ENCODE measurements at regions not wholly inside any gene's neighbourhood (a gene's known extent, or its start where the extent isn't known, plus 50 kb on each side); places are given as distances from the start of the nearest gene placed in this dataset.
"Not testable (repeated sequence)": the region's sequence is repeated elsewhere in the genome, so short reads cannot be mapped to it uniquely, and the experiment has no call there.

DNA sequence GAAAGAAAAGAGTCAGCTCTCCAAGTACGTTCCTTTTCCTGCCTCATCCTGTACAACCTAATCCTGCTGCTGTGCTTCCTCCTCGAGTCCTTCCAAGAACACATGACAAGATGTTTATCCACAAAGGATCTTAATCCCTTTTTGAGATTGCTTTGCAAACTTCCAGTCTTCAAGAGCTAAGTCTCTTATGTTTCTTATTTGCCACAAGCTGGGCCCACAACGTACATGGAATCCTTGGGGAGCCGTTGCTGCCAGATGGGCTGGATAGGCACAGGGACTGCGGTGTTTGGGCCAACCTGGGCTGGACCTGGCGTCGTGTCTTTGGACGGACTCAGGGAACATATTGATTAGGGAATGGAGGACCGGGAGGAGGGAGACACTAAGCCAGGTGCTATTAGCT is 79.7 kb upstream of the AFDN start:
- Mint-ChIP-seq H3K27me3 (peaks cover 24% of the 10 kb centered on the region), H3K9me3 (no peaks in the 10 kb centered on the region), H3K27ac (no peak overlapping the region), H3K36me3 (ENCODE audit: low read depth) (no peaks in the 10 kb centered on the region), H3K4me3 (no peak overlapping the region), H3K4me1 (ENCODE audit: low read depth) (no peaks in the 10 kb centered on the region)
- no peak for DNase-seq

DNA sequence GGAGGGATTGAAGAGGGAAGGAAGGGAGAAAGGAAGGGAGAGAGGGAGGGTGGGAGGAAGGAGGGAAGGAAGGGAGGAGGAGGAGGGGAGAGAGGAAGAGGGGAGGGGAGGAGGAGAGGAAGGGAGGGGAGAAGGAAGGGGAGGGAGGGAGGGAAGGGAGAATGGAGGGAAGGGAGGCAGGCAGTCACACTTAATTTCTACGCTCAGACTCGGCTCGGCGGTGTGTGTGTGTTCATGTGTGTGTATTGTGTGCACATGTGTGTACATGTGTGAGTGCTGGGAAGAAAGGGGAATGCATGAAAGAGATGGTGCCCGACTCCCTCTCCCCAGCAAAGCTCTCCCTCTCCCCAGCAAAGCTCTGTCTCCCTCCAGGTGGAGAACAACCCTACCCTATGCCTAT is 79.1 kb upstream of the AFDN start:
- Mint-ChIP-seq H3K27ac (no peak overlapping the region), H3K9me3 (no peaks in the 10 kb centered on the region), H3K36me3 (ENCODE audit: low read depth) (no peaks in the 10 kb centered on the region), H3K4me3 (no peak overlapping the region), H3K27me3 (peaks cover 25% of the 10 kb centered on the region), H3K4me1 (ENCODE audit: low read depth) (no peaks in the 10 kb centered on the region)
- no peak for DNase-seq

GRCh38 chr6:167748046-167748445 is 78.7 kb upstream of the AFDN start:
- no peaks in the 10 kb centered on the region for H3K4me1 Mint-ChIP-seq (ENCODE audit: low read depth)
- H3K36me3 Mint-ChIP-seq (ENCODE audit: low read depth) = no peaks in the 10 kb centered on the region
- no peaks in the 10 kb centered on the region for H3K9me3 Mint-ChIP-seq
- no peak for DNase-seq
- H3K27me3 Mint-ChIP-seq = peaks cover 21% of the 10 kb centered on the region
- H3K4me3 Mint-ChIP-seq = no peak overlapping the region
- H3K27ac Mint-ChIP-seq = no peak overlapping the region

DNA sequence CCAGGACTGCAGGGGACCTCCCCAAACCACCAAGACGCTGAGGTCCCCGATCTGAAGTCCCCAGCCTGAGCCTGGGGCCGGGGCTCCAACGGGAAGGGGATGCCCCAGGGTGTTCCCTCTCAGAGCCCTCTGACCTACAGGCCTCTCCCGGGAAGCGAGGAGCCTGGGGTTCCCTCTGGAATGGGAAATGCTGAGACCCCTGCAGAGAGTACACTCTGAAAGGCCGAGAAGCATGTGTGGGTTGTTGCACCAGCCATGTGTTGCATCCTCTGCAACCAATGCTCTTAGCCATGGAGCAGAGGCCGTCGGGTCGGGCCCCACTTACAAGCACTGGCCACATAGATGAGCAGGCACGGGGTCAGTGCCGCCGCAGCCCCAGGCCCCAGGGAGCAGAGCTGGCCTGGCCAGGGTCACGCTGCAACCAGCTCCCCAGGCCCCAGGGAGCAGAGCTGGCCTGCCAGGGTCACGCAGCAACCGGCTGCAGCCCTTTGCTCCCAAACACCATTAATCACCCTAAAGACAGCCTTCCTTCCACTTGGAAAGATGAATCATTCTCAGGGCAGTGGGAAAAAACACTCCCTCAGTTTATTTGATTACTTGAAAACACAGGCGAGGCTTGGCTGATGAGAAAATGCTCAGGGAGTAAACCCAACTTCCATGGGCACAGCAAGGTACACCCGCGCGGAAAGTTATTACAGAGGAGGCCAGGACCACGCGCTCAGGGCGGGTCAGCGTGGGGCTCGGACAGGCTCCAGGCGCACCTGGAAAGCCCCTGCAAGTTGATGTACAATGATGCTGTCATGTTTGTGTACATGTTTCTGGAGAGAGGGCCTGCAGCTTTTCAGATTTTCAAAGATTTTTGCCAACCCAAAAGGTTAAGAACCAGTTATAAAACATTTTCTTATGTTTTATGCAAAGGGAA is 78.0 kb upstream of the AFDN start:
- Mint-ChIP-seq H3K36me3 (ENCODE audit: low read depth) (no peaks in the 10 kb centered on the region), H3K4me1 (ENCODE audit: low read depth) (no peaks in the 10 kb centered on the region), H3K27ac (no peak overlapping the region), H3K4me3 (no peak overlapping the region), H3K9me3 (no peaks in the 10 kb centered on the region), H3K27me3 (peaks cover 18% of the 10 kb centered on the region)
- no peak for DNase-seq

DNA sequence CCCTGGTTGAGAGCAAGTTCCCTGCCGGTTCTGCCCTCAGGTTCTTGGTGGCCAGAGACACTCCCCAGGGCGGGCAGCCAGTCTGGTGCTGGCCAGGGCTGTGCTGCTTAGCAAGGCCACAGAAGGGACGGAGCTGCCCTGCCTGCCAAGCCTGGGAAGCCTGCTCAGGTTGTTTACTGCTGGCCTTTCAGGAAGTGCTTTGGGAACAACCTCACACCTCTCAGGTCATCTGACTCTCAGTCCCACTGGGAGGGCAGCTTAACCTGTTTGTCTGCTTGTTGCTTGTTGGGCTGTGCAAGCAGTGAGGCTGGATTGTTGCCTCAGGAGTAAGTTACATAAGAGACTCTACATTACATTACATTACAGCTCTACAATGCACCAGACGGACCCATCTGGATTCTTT is 75.8 kb upstream of the AFDN start:
- Mint-ChIP-seq H3K36me3 (ENCODE audit: low read depth) (no peaks in the 10 kb centered on the region), H3K4me3 (no peak overlapping the region)

GRCh38 chr6:167751579-167752115 is 75.1 kb upstream of the AFDN start:
- H3K27me3 Mint-ChIP-seq = peaks cover 23% of the 10 kb centered on the region
- no peak for DNase-seq
- no peak overlapping the region for H3K27ac Mint-ChIP-seq
- H3K4me3 Mint-ChIP-seq = no peak overlapping the region
- H3K4me1 Mint-ChIP-seq (ENCODE audit: low read depth) = no peaks in the 10 kb centered on the region
- no peaks in the 10 kb centered on the region for H3K9me3 Mint-ChIP-seq
- no peaks in the 10 kb centered on the region for H3K36me3 Mint-ChIP-seq (ENCODE audit: low read depth)

More for the DNA sequence above, 75.8 kb upstream of the AFDN start:
- Mint-ChIP-seq H3K27me3 (peaks cover 23% of the 10 kb centered on the region), H3K9me3 (no peaks in the 10 kb centered on the region), H3K27ac (no peak overlapping the region), H3K4me1 (ENCODE audit: low read depth) (no peaks in the 10 kb centered on the region)
- DNase-seq = no peak

GRCh38 chr6:167753281-167753680 is 73.4 kb upstream of the AFDN start:
- H3K27ac Mint-ChIP-seq; H3K9me3 Mint-ChIP-seq; H3K4me3 Mint-ChIP-seq; H3K36me3 Mint-ChIP-seq (ENCODE audit: low read depth); H3K4me1 Mint-ChIP-seq (ENCODE audit: low read depth); DNase-seq: not testable (repeated sequence)
- H3K27me3 Mint-ChIP-seq = peaks cover 14% of the 10 kb centered on the region

GRCh38 chr6:167754691-167755090 is 72.0 kb upstream of the AFDN start:
- peaks cover 19% of the 10 kb centered on the region for H3K27me3 Mint-ChIP-seq
- no peak overlapping the region for H3K27ac Mint-ChIP-seq
- H3K4me1 Mint-ChIP-seq (ENCODE audit: low read depth) = no peaks in the 10 kb centered on the region
- H3K36me3 Mint-ChIP-seq (ENCODE audit: low read depth) = no peaks in the 10 kb centered on the region
- H3K4me3 Mint-ChIP-seq = no peak overlapping the region
- no peak for DNase-seq
- H3K9me3 Mint-ChIP-seq = no peaks in the 10 kb centered on the region

DNA sequence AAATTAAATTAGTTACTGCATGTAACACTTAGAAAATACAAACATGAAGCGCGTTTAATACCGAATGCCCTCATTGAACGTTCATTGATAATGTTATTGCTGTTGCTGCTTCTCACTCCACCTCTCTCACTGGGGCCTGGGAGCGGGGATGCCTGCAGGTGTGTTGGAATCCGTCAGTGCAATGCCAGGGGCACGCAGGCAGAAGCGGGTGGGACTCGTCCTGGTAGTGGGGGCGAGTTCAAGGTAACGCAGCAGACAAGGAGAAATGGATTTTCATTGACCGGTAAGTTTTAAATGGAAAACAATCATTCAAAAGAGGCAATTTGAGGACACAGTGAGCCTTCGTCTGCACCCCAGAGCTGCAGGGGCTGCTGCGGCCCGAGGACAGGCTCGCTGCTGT is 71.2 kb upstream of the AFDN start:
- Mint-ChIP-seq H3K4me1 (ENCODE audit: low read depth) (no peaks in the 10 kb centered on the region), H3K27ac (no peak overlapping the region), H3K36me3 (ENCODE audit: low read depth) (no peaks in the 10 kb centered on the region), H3K4me3 (no peak overlapping the region), H3K27me3 (peaks cover 19% of the 10 kb centered on the region), H3K9me3 (no peaks in the 10 kb centered on the region)
- no peak for DNase-seq

DNA sequence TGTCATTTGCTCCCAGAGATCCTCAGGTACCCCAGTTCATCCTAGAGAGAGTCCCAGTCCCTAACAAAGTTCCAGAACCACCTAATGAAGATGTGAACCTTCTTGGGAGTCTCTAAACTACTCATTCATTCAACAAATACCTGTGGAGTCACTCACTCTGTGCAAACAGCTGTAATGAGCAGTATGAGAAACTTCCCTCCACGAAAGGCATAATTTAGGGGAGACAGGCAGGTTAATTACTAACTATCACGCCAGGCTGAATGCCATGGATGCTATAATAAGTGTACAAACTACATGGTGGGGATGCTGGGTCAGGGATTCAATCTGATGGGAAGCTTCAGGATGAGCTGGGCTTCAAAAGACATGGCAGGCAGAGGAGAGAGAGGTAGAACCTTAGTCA is 70.1 kb upstream of the AFDN start:
- peaks cover 17% of the 10 kb centered on the region for H3K27me3 Mint-ChIP-seq

GRCh38 chr6:167757249-167757648 is 69.5 kb upstream of the AFDN start:
- Mint-ChIP-seq H3K4me3 (no peak overlapping the region), H3K9me3 (no peaks in the 10 kb centered on the region), H3K4me1 (ENCODE audit: low read depth) (no peaks in the 10 kb centered on the region), H3K27ac (no peak overlapping the region), H3K36me3 (ENCODE audit: low read depth) (no peaks in the 10 kb centered on the region), H3K27me3 (peaks cover 15% of the 10 kb centered on the region)
- DNase-seq = no peak

More for the DNA sequence above, 70.1 kb upstream of the AFDN start:
- Mint-ChIP-seq H3K36me3 (ENCODE audit: low read depth) (no peaks in the 10 kb centered on the region), H3K4me1 (ENCODE audit: low read depth) (no peaks in the 10 kb centered on the region), H3K9me3 (no peaks in the 10 kb centered on the region), H3K4me3 (no peak overlapping the region), H3K27ac (no peak overlapping the region)
- DNase-seq = no peak

GRCh38 chr6:167757821-167758220 is 68.9 kb upstream of the AFDN start:
- H3K36me3 Mint-ChIP-seq (ENCODE audit: low read depth) = no peaks in the 10 kb centered on the region
- no peak overlapping the region for H3K27ac Mint-ChIP-seq
- no peaks in the 10 kb centered on the region for H3K9me3 Mint-ChIP-seq
- H3K4me1 Mint-ChIP-seq (ENCODE audit: low read depth) = no peaks in the 10 kb centered on the region
- peaks cover 15% of the 10 kb centered on the region for H3K27me3 Mint-ChIP-seq
- no peak overlapping the region for H3K4me3 Mint-ChIP-seq
- DNase-seq = no peak

GRCh38 chr6:167758309-167759023 is 68.2 kb upstream of the AFDN start:
- peaks cover 15% of the 10 kb centered on the region for H3K27me3 Mint-ChIP-seq
- no peak overlapping the region for H3K4me3 Mint-ChIP-seq
- no peaks in the 10 kb centered on the region for H3K4me1 Mint-ChIP-seq (ENCODE audit: low read depth)
- no peaks in the 10 kb centered on the region for H3K9me3 Mint-ChIP-seq
- no peaks in the 10 kb centered on the region for H3K36me3 Mint-ChIP-seq (ENCODE audit: low read depth)
- no peak for DNase-seq
- no peak overlapping the region for H3K27ac Mint-ChIP-seq

- no peak overlapping the region for H3K27ac Mint-ChIP-seq
- no peak overlapping the region for H3K4me3 Mint-ChIP-seq
- no peak for DNase-seq
- H3K36me3 Mint-ChIP-seq (ENCODE audit: low read depth) = no peaks in the 10 kb centered on the region
- no peaks in the 10 kb centered on the region for H3K9me3 Mint-ChIP-seq
- peaks cover 10% of the 10 kb centered on the region for H3K27me3 Mint-ChIP-seq
- H3K4me1 Mint-ChIP-seq (ENCODE audit: low read depth) = no peaks in the 10 kb centered on the region
These were observed 67.5 kb upstream of the AFDN start for GRCh38 chr6:167759206-167759605.

DNA sequence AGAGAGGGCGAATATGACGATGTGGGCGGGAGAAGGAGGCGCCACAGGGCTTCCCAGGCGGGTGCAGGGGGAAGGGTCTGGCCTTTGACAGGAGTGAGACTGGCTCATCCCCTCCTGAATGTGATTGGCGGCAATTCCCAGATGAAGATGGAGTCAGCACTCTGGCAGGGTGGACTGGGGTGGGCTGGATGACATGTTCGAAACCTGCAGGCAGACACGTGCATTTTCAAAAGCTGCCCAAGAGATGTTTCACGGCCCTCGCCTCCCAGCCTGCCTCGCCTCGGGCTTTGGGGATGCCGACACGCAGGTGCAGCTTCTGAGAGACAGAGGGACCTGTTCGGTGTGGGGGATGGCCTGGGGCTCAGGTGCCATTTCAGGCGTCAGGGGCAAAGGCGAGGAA is 66.8 kb upstream of the AFDN start:
- no peaks in the 10 kb centered on the region for H3K36me3 Mint-ChIP-seq (ENCODE audit: low read depth)
- H3K9me3 Mint-ChIP-seq = no peaks in the 10 kb centered on the region
- H3K4me3 Mint-ChIP-seq = no peak overlapping the region
- no peak overlapping the region for H3K27ac Mint-ChIP-seq
- H3K4me1 Mint-ChIP-seq (ENCODE audit: low read depth) = no peaks in the 10 kb centered on the region
- H3K27me3 Mint-ChIP-seq = peaks cover 5% of the 10 kb centered on the region
- no peak for DNase-seq
